GM13977 (cell line): ENCODE measurements at regions not wholly inside any gene's neighbourhood (a gene's known extent, or its start where the extent isn't known, plus 50 kb on each side); places are given as distances from the start of the nearest gene placed in this dataset.

Experiments
- DNase-seq: peaks from one replicate; pipeline ENCODE4 v3.0.0; 2012; ENCODE audit warnings: low spot score
- in situ Hi-C: fragments of 300-500 bp; cut with MboI; formaldehyde crosslinking; loops from one replicate; pipeline ENCODE4 v1.12.0; 2022; ENCODE audit warnings: low sequenced_read_pairs, low pct_unique_long_range_greater_than_20kb, mixed read lengths, inconsistent platforms; ENCODE audit not compliant: unreplicated experiment
- TF ChIP-seq, protein P1 (sequence below): IDR thresholded peaks from 2 replicates; pipeline ENCODE4 v1.5.1; 2012; ENCODE audit warnings: mild to moderate bottlenecking, control low read depth; ENCODE audit not compliant: insufficient read depth; ENCODE audit errors: extremely low read depth, missing control alignments

DNA sequence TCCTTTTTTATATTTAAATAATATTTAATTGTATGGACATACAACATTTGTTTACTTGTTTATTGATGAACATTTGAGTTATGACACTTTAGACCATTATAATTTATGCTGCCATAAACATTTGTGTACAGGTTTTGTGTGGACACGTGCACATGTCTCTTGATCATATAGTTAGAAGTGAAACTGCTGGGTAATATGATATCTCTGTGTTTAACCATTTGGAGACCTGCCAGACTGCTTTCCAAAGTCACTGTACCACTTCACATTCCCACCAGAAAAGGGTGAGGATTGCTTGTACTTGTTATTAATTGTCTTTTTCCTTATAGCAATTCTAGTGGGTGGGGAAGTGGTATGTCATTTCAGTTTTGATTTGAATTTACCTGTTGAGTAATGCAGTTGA lies 145.6 kb upstream of the KLHL1 start:
- in situ Hi-C loops = no loop called here
- DNase-seq = no peak
- TF ChIP-seq, protein P1, sequence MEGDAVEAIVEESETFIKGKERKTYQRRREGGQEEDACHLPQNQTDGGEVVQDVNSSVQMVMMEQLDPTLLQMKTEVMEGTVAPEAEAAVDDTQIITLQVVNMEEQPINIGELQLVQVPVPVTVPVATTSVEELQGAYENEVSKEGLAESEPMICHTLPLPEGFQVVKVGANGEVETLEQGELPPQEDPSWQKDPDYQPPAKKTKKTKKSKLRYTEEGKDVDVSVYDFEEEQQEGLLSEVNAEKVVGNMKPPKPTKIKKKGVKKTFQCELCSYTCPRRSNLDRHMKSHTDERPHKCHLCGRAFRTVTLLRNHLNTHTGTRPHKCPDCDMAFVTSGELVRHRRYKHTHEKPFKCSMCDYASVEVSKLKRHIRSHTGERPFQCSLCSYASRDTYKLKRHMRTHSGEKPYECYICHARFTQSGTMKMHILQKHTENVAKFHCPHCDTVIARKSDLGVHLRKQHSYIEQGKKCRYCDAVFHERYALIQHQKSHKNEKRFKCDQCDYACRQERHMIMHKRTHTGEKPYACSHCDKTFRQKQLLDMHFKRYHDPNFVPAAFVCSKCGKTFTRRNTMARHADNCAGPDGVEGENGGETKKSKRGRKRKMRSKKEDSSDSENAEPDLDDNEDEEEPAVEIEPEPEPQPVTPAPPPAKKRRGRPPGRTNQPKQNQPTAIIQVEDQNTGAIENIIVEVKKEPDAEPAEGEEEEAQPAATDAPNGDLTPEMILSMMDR = no peak

DNA sequence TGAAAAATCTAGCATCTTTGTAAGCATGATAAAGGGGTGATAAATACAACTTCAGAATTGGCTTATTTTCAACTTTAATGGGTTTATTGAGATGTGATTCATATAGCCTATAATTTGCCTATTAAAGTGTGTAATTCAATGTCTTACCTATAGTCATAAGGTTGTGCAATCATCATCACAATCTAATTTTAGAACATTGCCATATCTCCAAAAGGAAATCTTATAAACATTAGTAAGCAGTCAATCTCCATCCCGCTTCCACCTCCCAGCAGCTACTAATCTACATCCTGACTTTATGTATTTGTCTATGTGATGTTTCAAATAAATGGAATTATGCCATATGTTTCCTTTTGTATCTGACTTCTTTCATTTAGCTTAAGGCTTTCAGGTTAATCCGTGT lies 145.2 kb upstream of the KLHL1 start:
- no peak for DNase-seq
- in situ Hi-C loops = no loop called here

DNA sequence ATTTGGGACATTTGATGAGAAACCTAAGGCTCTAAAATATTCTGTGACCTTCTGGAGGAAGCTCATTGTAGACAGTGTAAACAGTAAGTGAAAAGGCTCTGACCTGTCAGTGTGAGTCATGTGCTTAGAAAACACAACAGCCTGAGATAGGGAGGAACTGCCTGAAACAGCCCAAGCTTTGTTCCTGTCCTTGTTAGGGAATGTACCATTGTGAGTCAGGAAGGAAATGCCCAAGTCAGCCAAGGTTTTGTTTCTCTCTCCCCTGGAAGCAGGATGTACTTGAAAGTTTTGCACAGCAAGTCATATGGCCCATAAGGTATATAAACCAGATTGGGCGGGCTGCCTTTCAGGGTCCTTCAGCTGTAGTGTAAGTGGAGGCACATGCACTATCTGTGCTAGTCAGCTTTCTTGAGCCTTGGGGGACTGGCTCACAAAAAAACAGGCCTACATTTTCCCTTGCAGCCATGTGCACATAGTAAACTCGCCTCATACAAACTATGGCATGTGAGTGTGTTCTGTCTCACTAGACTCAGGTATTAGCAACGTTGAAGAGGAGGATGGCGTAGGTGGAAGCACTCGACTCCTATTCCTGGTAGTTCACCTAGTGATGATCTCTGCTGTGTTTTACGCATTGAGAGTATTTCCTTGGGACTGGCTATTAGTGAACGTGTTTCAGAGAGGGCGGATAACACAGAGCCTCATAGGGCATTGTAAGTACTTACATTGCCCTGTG lies 141.2 kb upstream of the KLHL1 start:
- TF ChIP-seq, protein P1 = no peak
- in situ Hi-C loops = no loop called here
- no peak for DNase-seq

More for the DNA sequence above, 145.2 kb upstream of the KLHL1 start:
- TF ChIP-seq, protein P1 = no peak

DNA sequence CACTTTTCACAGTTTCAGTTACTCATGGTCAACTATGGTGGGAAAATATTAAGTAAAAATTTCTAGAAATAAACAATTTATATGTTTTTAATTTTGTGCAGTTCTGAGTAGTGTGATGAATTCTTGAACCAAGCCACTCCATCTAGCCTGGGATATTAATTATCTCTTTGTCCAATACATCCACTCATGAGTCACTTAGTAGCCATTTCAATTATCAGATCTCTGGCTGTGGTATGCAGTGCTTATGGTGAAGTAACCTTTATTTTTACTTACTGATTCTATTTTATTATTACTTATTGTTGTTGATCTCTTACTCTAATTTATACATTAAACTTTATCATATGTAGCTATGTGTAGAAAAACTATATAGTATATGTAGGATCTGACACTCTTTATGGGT lies 128.9 kb upstream of the KLHL1 start:
- TF ChIP-seq, protein P1 = no peak
- in situ Hi-C loops = no loop called here
- DNase-seq = no peak

DNA sequence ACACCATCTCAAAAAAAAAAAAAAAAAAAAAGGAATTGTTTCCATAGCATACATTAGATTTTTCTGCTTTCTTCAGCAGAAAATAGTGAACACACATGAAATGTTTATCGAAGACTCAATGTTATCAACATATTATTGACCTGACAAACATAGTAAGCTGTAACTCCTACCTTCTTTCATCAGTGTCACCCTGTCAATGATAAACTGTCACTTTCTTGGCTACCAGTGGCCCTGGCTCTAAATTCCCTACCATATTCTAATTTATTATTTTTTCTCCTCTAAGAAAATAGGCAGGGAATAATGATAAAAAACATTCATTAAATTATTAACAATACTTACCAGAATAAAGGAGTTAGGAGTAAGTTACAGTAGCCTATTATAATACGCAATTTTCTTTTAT lies 127.3 kb upstream of the KLHL1 start:
- no peak for DNase-seq
- TF ChIP-seq, protein P1 = no peak
- in situ Hi-C loops = no loop called here

DNA sequence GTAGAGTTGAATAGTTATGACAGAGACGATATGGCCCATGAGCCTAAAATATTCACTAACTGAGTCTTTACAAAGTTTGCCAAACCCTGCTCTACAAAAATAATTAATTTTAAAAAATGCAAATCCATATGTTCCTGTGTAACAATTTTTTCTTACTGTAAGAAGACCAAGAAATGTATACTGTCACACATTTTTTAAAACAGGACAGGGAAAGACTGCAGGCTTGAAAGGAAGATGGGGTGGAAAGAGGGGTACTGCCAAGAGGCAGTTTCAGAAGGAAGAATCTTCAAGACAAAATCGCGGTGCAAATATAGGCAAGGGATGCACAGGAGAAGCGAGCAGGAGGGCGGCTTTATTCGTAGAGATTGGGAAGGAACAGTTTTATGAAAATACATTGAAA lies 115.7 kb upstream of the KLHL1 start:
- in situ Hi-C loops = no loop called here
- TF ChIP-seq, protein P1 = no peak
- no peak for DNase-seq
